ENCODE measurements at regions not wholly inside any gene's neighbourhood (a gene's known extent, or its start where the extent isn't known, plus 50 kb on each side); places are given as distances from the start of the nearest gene placed in this dataset.

GRCh38 chr15:54722342-54722986 is 474.3 kb downstream of the RSL24D1 start:
- no peak for DNase-seq (ENCODE audit: low read depth)

- DNase-seq (ENCODE audit: low read depth): no peak
These were observed 477.4 kb downstream of the RSL24D1 start for GRCh38 chr15:54719325-54719724.

- no peak for DNase-seq (ENCODE audit: low read depth)
These were observed 488.7 kb downstream of the RSL24D1 start for GRCh38 chr15:54707805-54708752.

- DNase-seq (ENCODE audit: low read depth): no peak
These were observed 509.1 kb downstream of the RSL24D1 start for GRCh38 chr15:54687628-54688027.

All from activated T-helper 9 cell treated with anti-CD3 and anti-CD28 coated beads, Interleukin-2, amount 50 U/mL, for 16 hours (primary cell).